HFF-Myc (cell line): ENCODE measurements at regions not wholly inside any gene's neighbourhood (a gene's known extent, or its start where the extent isn't known, plus 50 kb on each side); places are given as distances from the start of the nearest gene placed in this dataset.

Experiments
- DNase-seq: peaks from one replicate; pipeline ENCODE4 v3.0.0-alpha.2; 2011; ENCODE audit warnings: low read depth; ENCODE audit errors: extremely low read depth
- H3K4me3 ChIP-seq: replicated peaks from 2 replicates; pipeline ENCODE4 v1.5.1; 2011; ENCODE audit warnings: low read depth, mild to moderate bottlenecking, control low read depth, low read length
- TF ChIP-seq, protein P1 (sequence below): IDR thresholded peaks from 2 replicates; pipeline ENCODE4 v1.5.1; 2012; ENCODE audit warnings: mild to moderate bottlenecking, low read depth, low read length, control low read depth; ENCODE audit errors: missing control alignments

- TF ChIP-seq, protein P1, sequence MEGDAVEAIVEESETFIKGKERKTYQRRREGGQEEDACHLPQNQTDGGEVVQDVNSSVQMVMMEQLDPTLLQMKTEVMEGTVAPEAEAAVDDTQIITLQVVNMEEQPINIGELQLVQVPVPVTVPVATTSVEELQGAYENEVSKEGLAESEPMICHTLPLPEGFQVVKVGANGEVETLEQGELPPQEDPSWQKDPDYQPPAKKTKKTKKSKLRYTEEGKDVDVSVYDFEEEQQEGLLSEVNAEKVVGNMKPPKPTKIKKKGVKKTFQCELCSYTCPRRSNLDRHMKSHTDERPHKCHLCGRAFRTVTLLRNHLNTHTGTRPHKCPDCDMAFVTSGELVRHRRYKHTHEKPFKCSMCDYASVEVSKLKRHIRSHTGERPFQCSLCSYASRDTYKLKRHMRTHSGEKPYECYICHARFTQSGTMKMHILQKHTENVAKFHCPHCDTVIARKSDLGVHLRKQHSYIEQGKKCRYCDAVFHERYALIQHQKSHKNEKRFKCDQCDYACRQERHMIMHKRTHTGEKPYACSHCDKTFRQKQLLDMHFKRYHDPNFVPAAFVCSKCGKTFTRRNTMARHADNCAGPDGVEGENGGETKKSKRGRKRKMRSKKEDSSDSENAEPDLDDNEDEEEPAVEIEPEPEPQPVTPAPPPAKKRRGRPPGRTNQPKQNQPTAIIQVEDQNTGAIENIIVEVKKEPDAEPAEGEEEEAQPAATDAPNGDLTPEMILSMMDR, result no peak
- DNase-seq, result no peak
- no peak overlapping the region for H3K4me3 ChIP-seq
These were observed 538.1 kb upstream of the PTBP2 start for GRCh38 chr1:96183485-96183884.

- TF ChIP-seq, protein P1, result no peak
These were observed 537.7 kb upstream of the PTBP2 start for GRCh38 chr1:96183928-96184327.

GRCh38 chr1:96185181-96185580 lies 536.4 kb upstream of the PTBP2 start:
- TF ChIP-seq, protein P1, result no peak
- DNase-seq, result no peak
- no peak overlapping the region for H3K4me3 ChIP-seq

More at GRCh38 chr1:96183928-96184327, 537.7 kb upstream of the PTBP2 start:
- no peak for DNase-seq
- H3K4me3 ChIP-seq, result no peak overlapping the region

GRCh38 chr1:96187020-96187419 lies 534.6 kb upstream of the PTBP2 start:
- H3K4me3 ChIP-seq, result no peak overlapping the region
- no peak for DNase-seq
- TF ChIP-seq, protein P1, result no peak

DNA sequence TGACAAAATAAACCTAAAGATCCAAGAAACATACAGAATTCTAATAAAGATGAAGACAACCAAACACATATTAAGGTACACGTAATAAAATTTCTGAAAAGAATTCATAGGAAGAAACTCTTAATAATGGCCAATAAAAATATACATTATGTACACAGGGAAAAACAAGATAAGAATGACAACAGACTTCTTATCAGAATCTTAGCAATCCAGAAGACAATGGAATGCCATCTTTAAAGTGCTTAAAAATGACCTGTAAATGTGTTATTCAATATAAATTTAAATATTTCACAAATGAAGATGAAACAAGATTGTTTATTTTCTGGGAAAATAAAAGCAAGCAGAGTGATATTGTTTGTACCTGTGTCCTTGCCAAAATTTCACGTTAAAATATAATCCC lies 530.4 kb upstream of the PTBP2 start:
- no peak overlapping the region for H3K4me3 ChIP-seq

DNA sequence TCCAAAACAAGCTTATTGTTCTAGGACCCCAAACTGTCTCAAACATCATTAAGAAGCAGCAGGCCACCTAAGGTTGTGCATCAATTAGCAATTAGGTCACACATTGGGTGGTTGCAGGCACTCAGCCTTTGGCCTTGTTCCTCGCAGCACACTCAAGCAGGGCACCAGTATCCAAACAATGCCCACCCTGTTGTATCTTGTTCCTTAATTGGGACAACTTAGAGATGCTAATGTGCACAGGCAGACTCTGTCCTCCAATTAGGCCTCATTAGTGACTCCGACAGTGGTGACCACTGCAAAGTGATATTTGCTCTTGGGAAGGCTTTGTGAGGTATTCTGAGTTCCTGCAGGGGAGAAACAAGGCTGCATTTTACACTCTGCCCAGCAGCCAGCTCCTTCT lies 515.1 kb upstream of the PTBP2 start:
- TF ChIP-seq, protein P1, result no peak
- DNase-seq, result no peak
- H3K4me3 ChIP-seq, result no peak overlapping the region

More for the DNA sequence above, 530.4 kb upstream of the PTBP2 start:
- TF ChIP-seq, protein P1, result no peak
- no peak for DNase-seq

DNA sequence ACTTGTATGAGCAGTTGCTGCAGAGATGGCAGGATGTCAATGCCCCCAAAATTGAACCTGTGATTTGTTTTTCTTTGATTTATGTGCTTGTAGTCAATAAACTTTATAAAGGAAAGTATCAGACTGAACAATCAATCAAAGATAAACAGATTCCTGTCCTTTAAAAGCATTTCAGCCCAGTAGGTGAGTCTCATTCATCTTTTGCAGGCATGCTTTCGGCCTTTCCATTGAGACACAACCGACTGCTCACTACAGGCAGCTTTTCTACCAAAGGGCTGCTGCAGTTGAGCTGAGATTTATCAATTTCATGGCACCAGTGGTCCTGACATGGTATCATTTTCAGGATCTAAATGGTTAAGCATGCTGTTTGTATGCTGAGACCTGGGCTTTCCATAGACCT lies 513.6 kb upstream of the PTBP2 start:
- H3K4me3 ChIP-seq, result no peak overlapping the region
- TF ChIP-seq, protein P1, result no peak
- DNase-seq, result no peak
